NOMO-1 treated with dmso at 0.1 percent for 144 hours (cell line): ENCODE measurements at regions not wholly inside any gene's neighbourhood (a gene's known extent, or its start where the extent isn't known, plus 50 kb on each side); places are given as distances from the start of the nearest gene placed in this dataset.
"Not testable (repeated sequence)": the region's sequence is repeated elsewhere in the genome, so short reads cannot be mapped to it uniquely, and the experiment has no call there.

Experiments used
- DNase-seq: peaks from one replicate; lab custom pipeline; 2025; ENCODE audit not compliant: unreplicated experiment; lab: John Stamatoyannopoulos, UW

GRCh38 chr4:169898095-169898494 lies 128.1 kb downstream of the MFAP3L start:
- DNase-seq = no peak

- DNase-seq = not testable (repeated sequence)
Observed at GRCh38 chr4:169894767-169895166, 131.4 kb downstream of the MFAP3L start.

- no peak for DNase-seq
Observed at GRCh38 chr4:169885893-169886292, 128.1 kb upstream of the HPF1 start.

GRCh38 chr4:169881769-169882168 lies 124.0 kb upstream of the HPF1 start:
- DNase-seq = no peak

- no peak for DNase-seq
Observed at GRCh38 chr4:169870507-169870906, 112.8 kb upstream of the HPF1 start.

GRCh38 chr4:169869490-169869889 lies 111.7 kb upstream of the HPF1 start:
- DNase-seq = no peak

- DNase-seq = no peak
Observed at GRCh38 chr4:169861593-169861992, 103.8 kb upstream of the HPF1 start.

- DNase-seq = no peak
Observed at GRCh38 chr4:169859366-169860216, 101.8 kb upstream of the HPF1 start.

- no peak for DNase-seq
Observed at GRCh38 chr4:169854090-169854489, 96.3 kb upstream of the HPF1 start.

GRCh38 chr4:169852481-169852880 lies 94.7 kb upstream of the HPF1 start:
- no peak for DNase-seq

- no peak for DNase-seq
Observed at GRCh38 chr4:169851750-169852149, 94.0 kb upstream of the HPF1 start.

GRCh38 chr4:169849456-169849855 lies 91.7 kb upstream of the HPF1 start:
- DNase-seq = no peak

GRCh38 chr4:169848018-169848417 lies 90.3 kb upstream of the HPF1 start:
- DNase-seq = no peak

GRCh38 chr4:169847171-169847570 lies 89.4 kb upstream of the HPF1 start:
- DNase-seq = no peak

- no peak for DNase-seq
Observed at GRCh38 chr4:169846396-169846795, 88.7 kb upstream of the HPF1 start.

- no peak for DNase-seq
Observed at GRCh38 chr4:169841776-169842175, 84.0 kb upstream of the HPF1 start.

- no peak for DNase-seq
Observed at GRCh38 chr4:169840554-169840953, 82.8 kb upstream of the HPF1 start.

GRCh38 chr4:169828329-169828728 lies 70.6 kb upstream of the HPF1 start:
- DNase-seq = not testable (repeated sequence)

GRCh38 chr4:169826634-169827187 lies 69.0 kb upstream of the HPF1 start:
- no peak for DNase-seq

GRCh38 chr4:169823685-169824084 lies 65.9 kb upstream of the HPF1 start:
- no peak for DNase-seq

GRCh38 chr4:169821402-169821801 lies 63.7 kb upstream of the HPF1 start:
- no peak for DNase-seq

GRCh38 chr4:169818063-169818679 lies 60.4 kb upstream of the HPF1 start:
- peak; percentile 50 for DNase-seq
